ENCODE measurements at regions not wholly inside any gene's neighbourhood (a gene's known extent, or its start where the extent isn't known, plus 50 kb on each side); places are given as distances from the start of the nearest gene placed in this dataset.

DNA sequence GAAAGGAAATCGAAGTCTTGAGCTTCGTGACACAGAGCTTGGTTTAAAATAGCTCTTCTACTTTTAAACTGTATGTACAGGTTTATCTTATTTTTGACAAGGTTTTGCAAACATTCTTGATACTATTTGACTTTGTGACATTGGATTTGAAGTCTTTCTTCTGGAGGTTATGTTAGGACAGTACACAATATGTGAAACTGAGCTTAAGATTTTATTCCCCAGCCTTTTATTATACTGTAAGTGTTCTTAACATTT lies 95.2 kb upstream of the BTBD3 start:
- no peak for TF ChIP-seq CTCF (IDR thresholded peaks at IDR 0.05; ENCODE audit: control insufficient read depth, insufficient read depth, low read depth, low read length, missing control alignments)
- H3K4me3 ChIP-seq (ENCODE audit: control insufficient read depth, low read depth, low read length): no peak overlapping the region
- DNase-seq (ENCODE audit: low read depth): no peak

DNA sequence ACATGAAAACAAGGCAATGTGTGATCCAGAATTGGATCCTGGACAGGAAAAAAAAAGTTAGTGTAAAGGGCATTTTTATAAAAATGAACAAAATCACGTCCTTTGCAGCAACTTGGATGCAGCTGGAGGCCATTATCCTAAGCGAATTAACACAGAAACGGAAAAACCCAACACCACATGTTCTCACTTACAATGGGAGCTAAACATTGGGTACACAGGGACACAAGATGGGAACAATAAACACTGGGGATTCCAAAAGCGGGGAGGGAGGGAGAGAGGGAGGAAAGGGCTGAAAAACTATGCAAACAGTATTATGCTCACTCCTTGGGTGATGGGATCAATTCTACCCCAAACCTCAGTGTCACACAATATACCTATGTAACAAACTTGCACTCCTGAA lies 91.4 kb upstream of the BTBD3 start:
- no peak for TF ChIP-seq CTCF (IDR thresholded peaks at IDR 0.05; ENCODE audit: control insufficient read depth, insufficient read depth, low read depth, low read length, missing control alignments)
- no peak overlapping the region for H3K4me3 ChIP-seq (ENCODE audit: control insufficient read depth, low read depth, low read length)
- DNase-seq (ENCODE audit: low read depth): no peak

GRCh38 chr20:11832397-11832796 lies 85.3 kb upstream of the BTBD3 start:
- H3K4me3 ChIP-seq (ENCODE audit: control insufficient read depth, low read depth, low read length): no peak overlapping the region
- TF ChIP-seq CTCF (IDR thresholded peaks at IDR 0.05; ENCODE audit: control insufficient read depth, insufficient read depth, low read depth, low read length, missing control alignments): no peak
- no peak for DNase-seq (ENCODE audit: low read depth)

DNA sequence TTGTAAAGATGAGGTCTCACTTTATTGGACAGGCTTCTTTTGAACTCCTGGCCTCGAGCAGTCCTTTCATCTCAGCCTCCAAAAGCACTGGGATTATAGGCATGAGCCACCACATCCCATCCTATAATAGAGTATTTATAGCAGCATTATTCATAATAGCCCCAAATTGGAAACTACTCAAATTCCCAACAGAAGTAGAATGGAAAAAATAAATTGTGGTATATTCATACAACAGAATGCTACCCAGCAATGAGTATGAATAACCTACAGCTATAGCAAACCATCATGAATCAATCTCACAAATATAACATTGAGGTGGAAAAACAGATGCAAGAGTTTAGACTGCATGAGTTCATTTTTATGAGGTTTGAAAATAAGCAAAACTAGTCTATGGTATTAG lies 84.8 kb upstream of the BTBD3 start:
- DNase-seq (ENCODE audit: low read depth): no peak
- no peak for TF ChIP-seq CTCF (IDR thresholded peaks at IDR 0.05; ENCODE audit: control insufficient read depth, insufficient read depth, low read depth, low read length, missing control alignments)
- H3K4me3 ChIP-seq (ENCODE audit: control insufficient read depth, low read depth, low read length): no peak overlapping the region

DNA sequence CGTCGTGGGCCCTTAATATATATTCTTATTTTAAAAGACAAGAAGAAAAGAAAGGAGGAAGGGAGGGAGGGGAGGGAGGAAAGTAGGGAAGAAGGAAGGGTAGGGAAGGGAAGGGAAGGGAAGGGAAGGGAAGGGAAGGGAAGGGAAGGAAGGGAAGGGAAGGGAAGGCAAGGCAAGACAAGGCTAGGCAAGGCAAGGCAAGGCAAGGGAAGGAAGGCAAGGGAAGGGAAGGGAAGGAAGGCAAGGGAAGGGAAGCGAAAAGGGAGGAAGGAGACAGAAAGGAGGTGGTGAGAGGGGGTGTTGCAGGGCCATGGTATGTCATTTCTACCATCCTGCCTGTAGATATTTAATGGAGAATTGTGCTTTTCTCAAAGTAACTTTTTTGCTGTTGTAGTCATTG lies 83.9 kb upstream of the BTBD3 start:
- no peak overlapping the region for H3K4me3 ChIP-seq (ENCODE audit: control insufficient read depth, low read depth, low read length)
- DNase-seq (ENCODE audit: low read depth): no peak
- TF ChIP-seq CTCF (IDR thresholded peaks at IDR 0.05; ENCODE audit: control insufficient read depth, insufficient read depth, low read depth, low read length, missing control alignments): no peak

DNA sequence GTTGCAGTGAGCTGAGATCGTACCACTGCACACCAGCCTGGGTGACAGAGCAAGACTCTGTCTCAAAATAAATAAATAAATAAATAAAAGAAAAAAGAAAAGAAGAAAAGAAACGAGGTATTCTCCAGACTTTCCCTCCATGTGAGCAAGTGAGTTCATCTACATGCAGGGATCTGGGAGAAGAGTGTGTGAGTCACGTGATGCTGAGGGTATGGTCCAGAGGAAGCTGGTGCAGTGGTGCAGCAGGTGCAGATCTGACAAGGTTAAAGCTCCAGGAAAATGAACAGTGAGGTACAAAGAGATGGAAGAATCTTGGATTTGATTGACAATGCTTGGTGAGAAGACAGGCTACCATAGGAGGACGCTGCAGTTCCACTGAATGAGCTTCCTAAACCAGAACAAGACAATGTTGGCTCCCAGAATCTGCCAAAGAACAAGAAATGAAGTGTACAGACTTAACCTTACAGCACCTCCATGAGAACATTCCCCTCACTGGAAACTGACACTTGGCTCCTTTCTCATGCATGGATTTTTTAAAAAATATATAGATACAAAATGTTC lies 79.5 kb upstream of the BTBD3 start:
- H3K4me3 ChIP-seq (ENCODE audit: control insufficient read depth, low read depth, low read length): no peak overlapping the region
- no peak for DNase-seq (ENCODE audit: low read depth)
- no peak for TF ChIP-seq CTCF (IDR thresholded peaks at IDR 0.05; ENCODE audit: control insufficient read depth, insufficient read depth, low read depth, low read length, missing control alignments)

DNA sequence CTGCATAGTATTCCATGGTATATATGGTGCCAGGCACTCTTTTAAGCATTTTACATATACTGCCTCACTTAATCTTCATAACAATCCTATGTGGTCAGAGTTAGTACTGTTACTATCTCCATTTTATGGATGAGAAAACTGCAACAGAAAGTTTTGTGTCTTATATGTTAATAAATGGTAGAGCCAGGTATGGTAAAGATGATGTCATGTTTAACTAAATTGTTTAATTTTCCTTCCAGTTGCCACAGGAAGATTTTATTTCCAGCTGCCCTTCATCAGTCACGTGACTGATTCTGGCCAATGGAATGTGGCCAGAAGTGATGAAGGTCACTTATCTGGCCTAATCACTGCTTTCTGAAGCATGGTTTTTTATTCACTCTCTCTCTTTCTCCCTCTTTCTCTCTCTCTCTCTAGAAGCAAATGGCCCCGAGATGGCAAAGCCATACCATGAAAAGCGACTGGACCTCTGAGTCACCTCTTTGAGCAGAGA lies 75.7 kb upstream of the BTBD3 start:
- no peak for TF ChIP-seq CTCF (IDR thresholded peaks at IDR 0.05; ENCODE audit: control insufficient read depth, insufficient read depth, low read depth, low read length, missing control alignments)
- DNase-seq (ENCODE audit: low read depth): no peak
- no peak overlapping the region for H3K4me3 ChIP-seq (ENCODE audit: control insufficient read depth, low read depth, low read length)

All from AG09309 (cell line).